ENCODE measurements at regions not wholly inside any gene's neighbourhood (a gene's known extent, or its start where the extent isn't known, plus 50 kb on each side); places are given as distances from the start of the nearest gene placed in this dataset.

- TF ChIP-seq KDM5A (IDR thresholded peaks at IDR 0.05; ENCODE audit: low read length): no peak
- no peak for TF ChIP-seq NRF1 (IDR thresholded peaks at IDR 0.05; ENCODE audit: low read depth, low read length)
Observed at GRCh38 chr14:53808042-53808441, 148.6 kb downstream of the BMP4 start (continued).

Data from H1 (cell line).